ENCODE measurements at regions not wholly inside any gene's neighbourhood (a gene's known extent, or its start where the extent isn't known, plus 50 kb on each side); places are given as distances from the start of the nearest gene placed in this dataset.

DNA sequence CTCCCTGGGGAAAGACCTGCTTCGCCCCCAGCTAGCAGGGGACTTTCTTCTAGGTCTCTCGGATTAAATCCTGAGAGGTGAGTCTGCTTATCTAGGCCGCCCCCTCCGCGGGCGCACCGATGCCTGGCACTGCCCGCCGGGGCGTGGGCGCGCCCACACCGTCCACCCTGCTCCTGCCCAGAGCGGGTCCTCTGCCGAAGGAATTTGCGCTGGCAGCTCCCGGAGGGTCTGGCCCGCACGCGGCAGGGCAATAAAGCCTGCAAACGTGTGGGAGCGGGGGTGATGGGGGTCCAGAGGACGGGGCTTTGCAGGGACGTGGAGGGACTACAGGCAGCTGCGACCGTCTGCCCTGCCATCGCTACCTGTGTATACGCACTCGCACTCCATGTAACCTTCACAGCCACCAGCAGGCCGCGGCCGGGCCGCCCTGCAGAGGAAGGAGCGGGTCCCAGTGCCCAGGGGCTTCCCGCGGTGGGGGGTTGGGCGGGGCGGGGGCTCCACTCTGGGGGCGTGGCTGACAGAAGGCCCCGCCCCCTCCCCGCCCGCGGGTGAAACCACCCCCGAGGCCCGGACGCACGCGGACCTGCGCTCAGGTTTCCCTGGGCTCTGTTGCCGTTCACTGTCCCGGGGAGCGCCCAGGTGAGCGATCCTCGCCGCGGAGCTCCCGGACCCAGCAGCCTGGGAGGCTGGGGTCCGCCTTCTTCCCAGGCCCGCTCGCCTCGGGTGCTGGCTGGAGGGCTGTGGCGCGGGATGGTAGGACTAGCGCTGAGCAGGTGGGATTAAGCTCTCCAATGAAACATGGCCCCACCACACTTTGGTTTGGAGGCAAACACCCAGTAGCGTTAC lies 174.5 kb upstream of the HS6ST1 start:
- H3K4me3 ChIP-seq (ENCODE audit: low read length) = no peak overlapping the region
- no peak for TF ChIP-seq CTCF (conservative IDR thresholded peaks at IDR 0.05; ENCODE audit: low read length)
- no peak for DNase-seq (ENCODE audit: low read depth)

- H3K4me3 ChIP-seq (ENCODE audit: low read length) = no peak overlapping the region
- TF ChIP-seq CTCF (conservative IDR thresholded peaks at IDR 0.05; ENCODE audit: low read length) = no peak
- DNase-seq (ENCODE audit: low read depth) = no peak
Observed at GRCh38 chr2:128493880-128494279, 175.2 kb upstream of the HS6ST1 start.

DNA sequence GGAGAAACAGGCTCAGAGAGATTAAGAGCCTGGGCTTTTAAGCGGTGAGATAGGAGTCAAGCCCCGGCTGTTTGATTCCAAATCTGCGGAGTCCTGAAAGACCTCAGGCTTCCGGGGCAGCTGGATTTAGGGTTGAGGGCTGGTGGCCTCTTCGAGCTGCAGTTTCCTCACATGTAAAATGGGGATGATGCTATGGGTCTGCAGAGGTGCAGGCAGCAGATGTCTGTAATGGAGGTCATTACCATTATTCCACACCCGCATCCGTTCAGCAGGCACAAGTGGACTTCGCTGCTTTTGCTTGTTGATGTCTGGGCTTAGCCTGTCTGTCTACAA lies 175.6 kb upstream of the HS6ST1 start:
- TF ChIP-seq CTCF (conservative IDR thresholded peaks at IDR 0.05; ENCODE audit: low read length) = no peak
- DNase-seq (ENCODE audit: low read depth) = no peak
- no peak overlapping the region for H3K4me3 ChIP-seq (ENCODE audit: low read length)

GRCh38 chr2:128494640-128495321 lies 176.1 kb upstream of the HS6ST1 start:
- no peak overlapping the region for H3K4me3 ChIP-seq (ENCODE audit: low read length)
- no peak for TF ChIP-seq CTCF (conservative IDR thresholded peaks at IDR 0.05; ENCODE audit: low read length)
- no peak for DNase-seq (ENCODE audit: low read depth)

GRCh38 chr2:128495996-128496547 lies 177.4 kb upstream of the HS6ST1 start:
- no peak overlapping the region for H3K4me3 ChIP-seq (ENCODE audit: low read length)
- DNase-seq (ENCODE audit: low read depth) = no peak
- no peak for TF ChIP-seq CTCF (conservative IDR thresholded peaks at IDR 0.05; ENCODE audit: low read length)

- no peak for DNase-seq (ENCODE audit: low read depth)
- TF ChIP-seq CTCF (conservative IDR thresholded peaks at IDR 0.05; ENCODE audit: low read length) = no peak
- no peak overlapping the region for H3K4me3 ChIP-seq (ENCODE audit: low read length)
Observed at GRCh38 chr2:128496700-128497099, 178.0 kb upstream of the HS6ST1 start.

- no peak for DNase-seq (ENCODE audit: low read depth)
- H3K4me3 ChIP-seq (ENCODE audit: low read length) = no peak overlapping the region
- TF ChIP-seq CTCF (conservative IDR thresholded peaks at IDR 0.05; ENCODE audit: low read length) = no peak
Observed at GRCh38 chr2:128497461-128497860, 178.8 kb upstream of the HS6ST1 start.

Data from AG10803 (cell line).